ENCODE measurements at regions not wholly inside any gene's neighbourhood (a gene's known extent, or its start where the extent isn't known, plus 50 kb on each side); places are given as distances from the start of the nearest gene placed in this dataset.

DNA sequence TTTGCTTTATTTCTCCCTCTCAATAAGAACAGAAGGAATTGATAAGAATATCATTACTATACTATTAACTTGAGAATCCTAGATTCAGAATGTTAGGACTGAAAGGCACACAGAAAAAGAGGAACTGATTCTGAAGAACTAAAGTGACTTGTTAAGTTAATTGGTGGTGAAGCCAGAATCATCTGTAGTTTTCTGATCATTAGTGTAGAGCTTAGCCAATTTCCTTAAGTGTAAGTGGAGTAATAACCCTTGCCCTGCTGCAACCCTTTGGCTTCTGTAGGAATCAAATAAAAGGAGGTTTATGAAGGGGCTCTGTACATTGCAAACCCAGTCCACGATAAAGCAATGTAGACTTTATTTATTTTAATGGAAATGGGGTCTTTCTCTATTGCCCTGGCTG lies 1186.0 kb downstream of the SORCS3 start:
- no peaks in the 10 kb centered on the region for H3K4me1 ChIP-seq (ENCODE audit: low read length)
- H3K79me2 ChIP-seq (ENCODE audit: low read length): no peaks in the 10 kb centered on the region
- no peaks in the 10 kb centered on the region for H3K9me2 ChIP-seq (replicated peaks; ENCODE audit: insufficient read depth, low read length)
- H3K36me3 ChIP-seq (replicated peaks; ENCODE audit: insufficient read depth, low read length): no peaks in the 10 kb centered on the region
- no peaks in the 10 kb centered on the region for H3K27me3 ChIP-seq (replicated peaks; ENCODE audit: insufficient read depth, low read length)
- DNase-seq: no peak
- TF ChIP-seq, protein P1, sequence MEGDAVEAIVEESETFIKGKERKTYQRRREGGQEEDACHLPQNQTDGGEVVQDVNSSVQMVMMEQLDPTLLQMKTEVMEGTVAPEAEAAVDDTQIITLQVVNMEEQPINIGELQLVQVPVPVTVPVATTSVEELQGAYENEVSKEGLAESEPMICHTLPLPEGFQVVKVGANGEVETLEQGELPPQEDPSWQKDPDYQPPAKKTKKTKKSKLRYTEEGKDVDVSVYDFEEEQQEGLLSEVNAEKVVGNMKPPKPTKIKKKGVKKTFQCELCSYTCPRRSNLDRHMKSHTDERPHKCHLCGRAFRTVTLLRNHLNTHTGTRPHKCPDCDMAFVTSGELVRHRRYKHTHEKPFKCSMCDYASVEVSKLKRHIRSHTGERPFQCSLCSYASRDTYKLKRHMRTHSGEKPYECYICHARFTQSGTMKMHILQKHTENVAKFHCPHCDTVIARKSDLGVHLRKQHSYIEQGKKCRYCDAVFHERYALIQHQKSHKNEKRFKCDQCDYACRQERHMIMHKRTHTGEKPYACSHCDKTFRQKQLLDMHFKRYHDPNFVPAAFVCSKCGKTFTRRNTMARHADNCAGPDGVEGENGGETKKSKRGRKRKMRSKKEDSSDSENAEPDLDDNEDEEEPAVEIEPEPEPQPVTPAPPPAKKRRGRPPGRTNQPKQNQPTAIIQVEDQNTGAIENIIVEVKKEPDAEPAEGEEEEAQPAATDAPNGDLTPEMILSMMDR (IDR thresholded peaks at IDR 0.05; ENCODE audit: low read length): no peak
- TF ChIP-seq EZH2phosphoT487 (IDR thresholded peaks at IDR 0.05; ENCODE audit: low read length) (no peak), EZH2 (optimal IDR thresholded peaks at IDR 0.05; ENCODE audit: low read depth, low read length) (no peak)
- no peaks in the 10 kb centered on the region for H3K9me3 ChIP-seq (replicated peaks; ENCODE audit: insufficient read depth, low read length)
- no peak overlapping the region for H3K27ac ChIP-seq (ENCODE audit: low read length)
- H3K4me2 ChIP-seq (ENCODE audit: low read depth, low read length): no peak overlapping the region
- no peak overlapping the region for H3K4me3 ChIP-seq (ENCODE audit: low read length)
- no peaks in the 10 kb centered on the region for H3F3A ChIP-seq (ENCODE audit: insufficient read depth, low read length)
- no peak overlapping the region for H2AFZ ChIP-seq (ENCODE audit: low read length)
- H3K9ac ChIP-seq (ENCODE audit: low read length): no peak overlapping the region
- no peaks in the 10 kb centered on the region for H4K20me1 ChIP-seq (ENCODE audit: insufficient read depth, low read length)

DNA sequence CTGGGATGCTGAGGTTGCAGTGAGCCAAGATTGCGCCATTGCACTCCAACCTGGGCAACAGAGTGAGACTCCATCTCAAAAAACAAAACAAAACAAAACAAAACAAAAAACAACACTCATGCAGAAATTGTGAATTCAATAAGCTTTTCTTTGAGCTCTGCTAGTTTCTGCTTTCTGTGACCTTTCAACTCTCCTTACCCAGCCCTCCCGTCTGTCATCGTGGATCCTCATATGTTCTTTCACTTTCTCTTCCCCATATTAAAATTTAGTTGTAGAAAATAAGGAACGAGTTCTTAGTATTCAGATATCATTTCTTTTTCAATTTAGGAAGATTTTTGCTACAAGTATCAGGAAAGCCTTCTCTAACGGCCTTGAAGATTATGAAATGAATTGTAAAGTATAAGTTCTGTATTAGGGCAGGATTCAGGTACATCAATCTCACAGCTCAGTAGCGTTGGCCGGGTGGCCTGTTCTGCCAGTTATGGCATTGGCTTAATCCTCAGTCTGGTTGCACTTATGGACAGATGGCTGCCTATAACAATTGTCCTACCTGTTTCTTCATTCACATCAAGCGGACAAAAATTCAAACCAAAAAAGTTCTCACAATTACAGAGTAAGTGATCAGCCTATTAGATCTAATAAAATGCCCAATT lies 1167.0 kb downstream of the SORCS3 start:
- DNase-seq: peak; percentile 30
- no peaks in the 10 kb centered on the region for H4K20me1 ChIP-seq (ENCODE audit: insufficient read depth, low read length)
- H3K9me2 ChIP-seq (replicated peaks; ENCODE audit: insufficient read depth, low read length): no peaks in the 10 kb centered on the region
- H3K9ac ChIP-seq (ENCODE audit: low read length): no peak overlapping the region
- no peaks in the 10 kb centered on the region for H3K79me2 ChIP-seq (ENCODE audit: low read length)
- H3F3A ChIP-seq (ENCODE audit: insufficient read depth, low read length): no peaks in the 10 kb centered on the region
- H3K4me1 ChIP-seq (ENCODE audit: low read length): no peaks in the 10 kb centered on the region
- peak overlapping the region; percentile 78 for H2AFZ ChIP-seq (ENCODE audit: low read length)
- no peak overlapping the region for H3K27ac ChIP-seq (ENCODE audit: low read length)
- no peaks in the 10 kb centered on the region for H3K27me3 ChIP-seq (replicated peaks; ENCODE audit: insufficient read depth, low read length)
- peak overlapping the region; percentile 45; the same call in 1 of the 2 replicates for H3K4me2 ChIP-seq (ENCODE audit: low read depth, low read length)
- TF ChIP-seq EZH2phosphoT487 (IDR thresholded peaks at IDR 0.05; ENCODE audit: low read length) (no peak), EZH2 (optimal IDR thresholded peaks at IDR 0.05; ENCODE audit: low read depth, low read length) (no peak)
- TF ChIP-seq, protein P1 (IDR thresholded peaks at IDR 0.05; ENCODE audit: low read length): no peak
- no peaks in the 10 kb centered on the region for H3K36me3 ChIP-seq (replicated peaks; ENCODE audit: insufficient read depth, low read length)
- peak overlapping the region; percentile 48 for H3K4me3 ChIP-seq (ENCODE audit: low read length)
- H3K9me3 ChIP-seq (replicated peaks; ENCODE audit: insufficient read depth, low read length): no peaks in the 10 kb centered on the region

DNA sequence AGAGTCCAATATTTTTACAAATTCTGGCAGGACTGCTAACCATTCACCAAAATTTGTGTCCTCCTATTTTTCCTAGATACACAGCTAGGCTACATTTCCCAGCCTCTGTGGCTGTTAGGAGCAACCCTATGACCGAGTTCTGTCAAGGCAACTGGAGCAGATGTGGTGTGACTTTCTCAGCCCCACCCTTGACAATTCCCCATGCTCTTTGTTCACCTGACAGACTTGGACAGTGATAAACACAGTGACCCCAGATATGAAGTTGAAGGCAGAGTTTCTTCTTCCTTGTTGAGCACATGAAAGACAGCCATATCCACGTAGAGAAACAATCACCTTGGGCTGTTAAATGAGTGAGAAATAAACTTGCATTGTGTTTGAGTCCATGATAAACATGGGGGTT lies 1162.1 kb downstream of the SORCS3 start:
- no peaks in the 10 kb centered on the region for H3K9me2 ChIP-seq (replicated peaks; ENCODE audit: insufficient read depth, low read length)
- no peaks in the 10 kb centered on the region for H3F3A ChIP-seq (ENCODE audit: insufficient read depth, low read length)
- no peaks in the 10 kb centered on the region for H3K9me3 ChIP-seq (replicated peaks; ENCODE audit: insufficient read depth, low read length)
- no peak for DNase-seq
- H3K36me3 ChIP-seq (replicated peaks; ENCODE audit: insufficient read depth, low read length): no peaks in the 10 kb centered on the region
- no peak overlapping the region for H3K4me3 ChIP-seq (ENCODE audit: low read length)
- no peak overlapping the region for H3K9ac ChIP-seq (ENCODE audit: low read length)
- H3K4me1 ChIP-seq (ENCODE audit: low read length): no peaks in the 10 kb centered on the region
- H3K4me2 ChIP-seq (ENCODE audit: low read depth, low read length): no peak overlapping the region
- TF ChIP-seq, protein P1 (IDR thresholded peaks at IDR 0.05; ENCODE audit: low read length): no peak
- TF ChIP-seq EZH2 (optimal IDR thresholded peaks at IDR 0.05; ENCODE audit: low read depth, low read length): no peak
- no peak for TF ChIP-seq EZH2phosphoT487 (IDR thresholded peaks at IDR 0.05; ENCODE audit: low read length)
- H3K27me3 ChIP-seq (replicated peaks; ENCODE audit: insufficient read depth, low read length): no peaks in the 10 kb centered on the region
- H3K27ac ChIP-seq (ENCODE audit: low read length): no peak overlapping the region
- no peaks in the 10 kb centered on the region for H3K79me2 ChIP-seq (ENCODE audit: low read length)
- no peaks in the 10 kb centered on the region for H4K20me1 ChIP-seq (ENCODE audit: insufficient read depth, low read length)
- no peak overlapping the region for H2AFZ ChIP-seq (ENCODE audit: low read length)

Measured in MM.1S (cell line).